Liver (tissue), 3 donors: ENCODE measurements at regions not wholly inside any gene's neighbourhood (a gene's known extent, or its start where the extent isn't known, plus 50 kb on each side); places are given as distances from the start of the nearest gene placed in this dataset.

Experiments used
- CTCF ChIP-seq: fragments of 150-350 bp; IDR thresholded peaks from 2 replicates; pipeline ENCODE4 v1.5.1; 2017; ENCODE audit warnings: improper control_type of control experiment, low read depth, low read length; ENCODE audit not compliant: missing input control
- EGR1 ChIP-seq, 2 donors: IDR thresholded peaks; 2 replicates each; pipeline ENCODE4 v1.6.1; 2016 to 2018; ENCODE audit warnings: antibody characterized with exemption in 2 of 2, low read depth in 2 of 2
- GABPA ChIP-seq, 2 donors: IDR thresholded peaks in 1 of 2; conservative IDR thresholded peaks in 1 of 2; 2 replicates each; pipeline ENCODE4 v1.6.1; 2016; ENCODE audit warnings: antibody characterized with exemption in 2 of 2, mild to moderate bottlenecking in 1 of 2, moderate library complexity in 1 of 2
- HNF4A ChIP-seq, 2 donors: conservative IDR thresholded peaks; 2 replicates each; pipeline ENCODE4 v1.6.1; 2016; ENCODE audit warnings: antibody characterized with exemption in 2 of 2, mild to moderate bottlenecking in 2 of 2
- JUND ChIP-seq, 2 donors: IDR thresholded peaks; 2 replicates each; pipeline ENCODE4 v1.6.1; 2016; ENCODE audit warnings: antibody characterized with exemption in 2 of 2
- MAX ChIP-seq: IDR thresholded peaks from 2 replicates; pipeline ENCODE4 v1.6.1; 2016; ENCODE audit warnings: antibody characterized with exemption
- RAD21 ChIP-seq, 2 donors: IDR thresholded peaks; 2 replicates each; pipeline ENCODE4 v1.6.1; 2016; ENCODE audit warnings: antibody characterized with exemption in 2 of 2, mild to moderate bottlenecking in 2 of 2
- RXRA ChIP-seq, 2 donors: IDR thresholded peaks; 2 replicates each; pipeline ENCODE4 v1.6.1; 2017 to 2018; ENCODE audit warnings: antibody characterized with exemption in 2 of 2, mild to moderate bottlenecking in 1 of 2
- SP1 ChIP-seq: IDR thresholded peaks from 2 replicates; pipeline ENCODE4 v1.6.1; 2018; ENCODE audit warnings: antibody characterized with exemption, mild to moderate bottlenecking
- TAF1 ChIP-seq: conservative IDR thresholded peaks from 2 replicates; pipeline ENCODE4 v1.6.1; 2016; ENCODE audit warnings: antibody characterized with exemption, mild to moderate bottlenecking
- YY1 ChIP-seq: IDR thresholded peaks from 2 replicates; pipeline ENCODE4 v1.6.1; 2016; ENCODE audit warnings: antibody characterized with exemption, mild to moderate bottlenecking
- TF ChIP-seq, protein P1 (sequence below): IDR thresholded peaks from 2 replicates; pipeline ENCODE4 v1.6.1; 2016; ENCODE audit warnings: antibody characterized with exemption, mild to moderate bottlenecking
- donor health status: healthy.
- donor health status: healthy.

DNA sequence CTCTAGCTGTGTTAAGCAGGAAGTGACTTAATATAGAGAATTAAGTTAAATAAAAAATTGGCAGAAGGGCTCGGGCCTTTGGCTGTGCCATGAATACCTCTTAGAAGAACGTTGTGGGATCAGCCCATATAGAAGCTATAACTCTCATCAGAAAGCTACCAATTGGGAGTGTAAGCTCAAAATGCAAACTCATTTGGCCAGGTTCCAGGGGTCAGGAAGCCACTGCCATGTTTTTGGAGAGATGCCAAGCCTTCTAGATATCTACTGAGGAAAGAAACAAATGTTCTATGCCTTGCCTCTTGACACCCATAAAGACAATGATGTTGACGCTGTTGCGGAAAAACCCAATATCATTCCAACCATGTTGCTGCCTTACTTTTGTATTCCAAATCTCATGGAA lies 475.2 kb upstream of the TGFBR2 start:
- no peak for TF ChIP-seq RAD21 (IDR thresholded peaks at IDR 0.05)
- TF ChIP-seq JUND (IDR thresholded peaks at IDR 0.05): no peak
- no peak for TF ChIP-seq CTCF
- TF ChIP-seq HNF4A (conservative IDR thresholded peaks at IDR 0.05): no peak
- TF ChIP-seq TAF1: no peak
- TF ChIP-seq YY1: no peak
- TF ChIP-seq RXRA (IDR thresholded peaks at IDR 0.05): no peak
- no peak for TF ChIP-seq SP1
- no peak for TF ChIP-seq EGR1 (IDR thresholded peaks at IDR 0.05; ENCODE audit: low read depth in 2 of 2)
- TF ChIP-seq, protein P1, sequence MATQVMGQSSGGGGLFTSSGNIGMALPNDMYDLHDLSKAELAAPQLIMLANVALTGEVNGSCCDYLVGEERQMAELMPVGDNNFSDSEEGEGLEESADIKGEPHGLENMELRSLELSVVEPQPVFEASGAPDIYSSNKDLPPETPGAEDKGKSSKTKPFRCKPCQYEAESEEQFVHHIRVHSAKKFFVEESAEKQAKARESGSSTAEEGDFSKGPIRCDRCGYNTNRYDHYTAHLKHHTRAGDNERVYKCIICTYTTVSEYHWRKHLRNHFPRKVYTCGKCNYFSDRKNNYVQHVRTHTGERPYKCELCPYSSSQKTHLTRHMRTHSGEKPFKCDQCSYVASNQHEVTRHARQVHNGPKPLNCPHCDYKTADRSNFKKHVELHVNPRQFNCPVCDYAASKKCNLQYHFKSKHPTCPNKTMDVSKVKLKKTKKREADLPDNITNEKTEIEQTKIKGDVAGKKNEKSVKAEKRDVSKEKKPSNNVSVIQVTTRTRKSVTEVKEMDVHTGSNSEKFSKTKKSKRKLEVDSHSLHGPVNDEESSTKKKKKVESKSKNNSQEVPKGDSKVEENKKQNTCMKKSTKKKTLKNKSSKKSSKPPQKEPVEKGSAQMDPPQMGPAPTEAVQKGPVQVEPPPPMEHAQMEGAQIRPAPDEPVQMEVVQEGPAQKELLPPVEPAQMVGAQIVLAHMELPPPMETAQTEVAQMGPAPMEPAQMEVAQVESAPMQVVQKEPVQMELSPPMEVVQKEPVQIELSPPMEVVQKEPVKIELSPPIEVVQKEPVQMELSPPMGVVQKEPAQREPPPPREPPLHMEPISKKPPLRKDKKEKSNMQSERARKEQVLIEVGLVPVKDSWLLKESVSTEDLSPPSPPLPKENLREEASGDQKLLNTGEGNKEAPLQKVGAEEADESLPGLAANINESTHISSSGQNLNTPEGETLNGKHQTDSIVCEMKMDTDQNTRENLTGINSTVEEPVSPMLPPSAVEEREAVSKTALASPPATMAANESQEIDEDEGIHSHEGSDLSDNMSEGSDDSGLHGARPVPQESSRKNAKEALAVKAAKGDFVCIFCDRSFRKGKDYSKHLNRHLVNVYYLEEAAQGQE: no peak
- TF ChIP-seq GABPA (IDR thresholded peaks at IDR 0.05 in 1 of 2, conservative IDR thresholded peaks at IDR 0.05 in 1 of 2): no peak
- no peak for TF ChIP-seq MAX
